PC-3 (cell line): ENCODE measurements at regions not wholly inside any gene's neighbourhood (a gene's known extent, or its start where the extent isn't known, plus 50 kb on each side); places are given as distances from the start of the nearest gene placed in this dataset.

Experiments used
- EZH2 ChIP-seq: fragments of 300-600 bp; sonication (generic); IDR thresholded peaks from one replicate; pipeline ENCODE4 v1.6.1; 2017; ENCODE audit warnings: antibody characterized with exemption, mild to moderate bottlenecking, low read length; ENCODE audit not compliant: unreplicated experiment
- EZH2phosphoT487 ChIP-seq: fragments of 300-600 bp; sonication (generic); IDR thresholded peaks from 2 replicates; pipeline ENCODE4 v1.6.1; 2018; ENCODE audit warnings: mild to moderate bottlenecking, antibody characterized with exemption, low read length, borderline replicate concordance
- TF ChIP-seq, protein P1 (sequence below): fragments of 300-600 bp; sonication (generic); conservative IDR thresholded peaks from 2 replicates; pipeline ENCODE4 v1.5.1; 2017; ENCODE audit warnings: antibody characterized with exemption, low read depth, mild to moderate bottlenecking, low read length

DNA sequence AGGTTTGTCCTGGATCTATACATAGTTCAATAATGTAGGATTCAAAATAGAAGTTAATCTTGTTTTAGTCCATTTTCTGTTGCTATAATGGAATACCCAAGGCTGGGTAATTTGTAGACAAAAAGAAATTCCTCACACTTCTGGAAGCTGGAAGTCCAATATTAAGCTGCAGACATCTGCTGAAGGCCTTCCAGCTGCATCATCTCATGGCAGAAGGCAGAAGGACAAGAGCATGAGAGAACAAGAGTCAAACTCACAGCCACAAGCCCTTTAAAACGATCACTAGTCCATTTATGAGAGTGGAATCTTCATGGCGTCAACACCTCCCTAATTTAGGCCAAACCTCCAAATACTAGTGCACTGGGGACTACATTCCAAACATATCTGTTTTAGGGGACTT lies 669.3 kb downstream of the ROBO2 start:
- TF ChIP-seq, protein P1, sequence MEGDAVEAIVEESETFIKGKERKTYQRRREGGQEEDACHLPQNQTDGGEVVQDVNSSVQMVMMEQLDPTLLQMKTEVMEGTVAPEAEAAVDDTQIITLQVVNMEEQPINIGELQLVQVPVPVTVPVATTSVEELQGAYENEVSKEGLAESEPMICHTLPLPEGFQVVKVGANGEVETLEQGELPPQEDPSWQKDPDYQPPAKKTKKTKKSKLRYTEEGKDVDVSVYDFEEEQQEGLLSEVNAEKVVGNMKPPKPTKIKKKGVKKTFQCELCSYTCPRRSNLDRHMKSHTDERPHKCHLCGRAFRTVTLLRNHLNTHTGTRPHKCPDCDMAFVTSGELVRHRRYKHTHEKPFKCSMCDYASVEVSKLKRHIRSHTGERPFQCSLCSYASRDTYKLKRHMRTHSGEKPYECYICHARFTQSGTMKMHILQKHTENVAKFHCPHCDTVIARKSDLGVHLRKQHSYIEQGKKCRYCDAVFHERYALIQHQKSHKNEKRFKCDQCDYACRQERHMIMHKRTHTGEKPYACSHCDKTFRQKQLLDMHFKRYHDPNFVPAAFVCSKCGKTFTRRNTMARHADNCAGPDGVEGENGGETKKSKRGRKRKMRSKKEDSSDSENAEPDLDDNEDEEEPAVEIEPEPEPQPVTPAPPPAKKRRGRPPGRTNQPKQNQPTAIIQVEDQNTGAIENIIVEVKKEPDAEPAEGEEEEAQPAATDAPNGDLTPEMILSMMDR, result no peak
- TF ChIP-seq EZH2phosphoT487 (no peak), EZH2 (no peak)
